HG03378 (cell line): ENCODE measurements at regions not wholly inside any gene's neighbourhood (a gene's known extent, or its start where the extent isn't known, plus 50 kb on each side); places are given as distances from the start of the nearest gene placed in this dataset.

ENCODE experiments used
- ATAC-seq: cut with Tn5 transposase; IDR thresholded peaks from one replicate; pipeline ENCODE4 v1.9.1; 2021; ENCODE audit warnings: mild to moderate bottlenecking, moderate library complexity; ENCODE audit not compliant: unreplicated experiment

DNA sequence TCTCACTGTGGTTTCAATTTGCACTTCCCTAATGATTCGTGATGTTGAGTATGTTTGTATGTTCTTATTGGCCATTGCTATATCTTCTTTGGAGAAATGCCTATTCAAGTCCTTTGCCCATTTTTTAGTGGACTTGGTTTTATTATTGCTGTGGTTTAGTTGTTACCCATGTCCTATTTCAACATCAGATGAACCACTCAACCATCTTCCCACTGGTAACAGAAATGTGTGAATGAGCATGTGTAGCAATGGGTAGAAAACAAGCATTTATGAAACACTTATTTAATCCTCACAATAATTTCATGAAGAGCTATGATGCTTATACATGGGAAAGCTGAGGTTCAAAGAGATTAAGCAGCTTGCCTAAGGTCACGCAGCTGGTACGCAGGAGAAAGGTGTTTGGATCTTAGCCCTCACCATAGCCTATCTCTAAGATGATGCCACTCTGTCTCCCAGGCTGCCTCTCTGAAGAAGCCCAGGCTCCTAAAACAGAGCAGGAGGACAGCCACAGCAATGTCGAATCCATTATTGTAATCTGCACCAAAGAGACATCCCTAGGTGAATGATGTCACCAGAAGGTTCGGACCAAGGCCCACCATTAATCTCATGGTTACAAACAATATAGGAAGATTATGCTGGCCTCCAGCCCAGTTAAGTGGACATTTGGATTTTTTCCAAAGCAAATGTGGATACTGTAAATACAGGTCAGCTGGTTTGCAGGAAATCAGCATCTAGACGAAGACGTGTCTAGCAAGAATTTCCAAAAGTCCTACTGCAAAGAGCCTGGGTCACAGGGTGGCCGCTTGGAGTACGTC, 447.6 kb upstream of the ZMIZ1 start:
- no peak for ATAC-seq

DNA sequence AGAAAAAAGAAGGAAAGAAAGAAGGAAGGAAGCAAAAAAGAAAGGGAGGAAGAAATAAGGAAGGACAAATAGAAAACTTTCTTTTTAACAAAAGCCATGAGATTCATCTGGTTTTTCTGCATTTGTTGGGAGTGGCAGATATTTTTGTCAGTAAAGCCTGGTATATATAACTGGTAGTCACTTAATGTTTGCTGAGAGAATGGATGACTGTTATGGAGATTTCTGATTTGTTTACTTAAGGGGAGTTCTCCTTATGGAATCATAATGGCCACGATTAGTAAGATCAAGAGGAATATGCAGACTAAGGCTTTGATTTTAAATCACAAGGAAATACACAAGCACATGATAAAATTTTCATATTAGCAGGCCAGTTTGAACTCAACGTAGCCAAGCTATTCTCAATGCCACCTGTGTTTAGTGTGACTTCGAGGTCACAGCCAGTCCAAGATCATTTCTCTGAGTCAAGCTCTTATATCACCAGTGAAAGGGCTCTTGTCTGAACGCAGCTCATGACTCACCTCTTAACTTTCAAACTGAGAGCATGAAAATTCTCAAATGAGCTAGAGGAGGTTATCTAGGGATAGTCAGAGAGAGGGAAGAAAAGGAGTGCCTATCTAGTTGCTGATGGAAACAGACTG, 445.1 kb upstream of the ZMIZ1 start:
- no peak for ATAC-seq

DNA sequence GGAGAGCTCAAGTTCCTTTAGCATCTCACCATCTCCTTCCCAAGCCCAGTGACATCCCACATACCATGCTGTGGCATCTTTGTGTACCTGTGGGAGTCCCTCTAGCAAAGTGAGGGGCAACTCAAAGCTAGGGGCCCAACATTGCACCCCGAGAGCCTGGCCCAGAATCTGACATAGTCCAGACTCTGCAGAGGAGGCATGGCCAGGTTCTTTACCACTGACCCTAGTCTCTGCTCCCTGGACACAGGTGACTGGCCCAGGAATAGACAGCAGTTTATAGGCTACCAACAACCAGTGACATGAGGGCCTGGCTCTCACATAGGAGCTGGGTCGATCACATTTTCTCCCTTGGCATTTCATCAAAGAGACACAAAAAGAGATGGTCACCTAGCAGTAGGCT, 444.0 kb upstream of the ZMIZ1 start:
- no peak for ATAC-seq

DNA sequence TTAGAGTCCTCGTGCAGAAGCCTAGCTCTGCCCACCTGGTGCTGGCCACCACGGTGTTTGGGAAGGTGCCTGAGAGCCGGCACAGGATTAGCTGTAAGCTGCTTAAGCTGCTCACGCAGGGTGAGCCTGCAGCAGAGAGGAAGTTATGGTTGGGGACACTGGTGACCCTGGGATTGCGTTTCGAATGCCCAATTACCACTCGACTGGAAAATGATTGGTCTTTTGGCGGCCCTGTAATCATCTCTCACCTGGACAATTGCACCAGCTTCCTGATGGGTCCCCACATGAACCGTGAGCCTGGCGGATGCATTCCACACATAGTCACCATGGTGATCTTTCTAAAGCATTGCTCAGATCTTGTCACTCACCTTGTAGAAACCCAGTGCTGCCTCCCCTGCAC, 442.3 kb upstream of the ZMIZ1 start:
- ATAC-seq, result no peak

DNA sequence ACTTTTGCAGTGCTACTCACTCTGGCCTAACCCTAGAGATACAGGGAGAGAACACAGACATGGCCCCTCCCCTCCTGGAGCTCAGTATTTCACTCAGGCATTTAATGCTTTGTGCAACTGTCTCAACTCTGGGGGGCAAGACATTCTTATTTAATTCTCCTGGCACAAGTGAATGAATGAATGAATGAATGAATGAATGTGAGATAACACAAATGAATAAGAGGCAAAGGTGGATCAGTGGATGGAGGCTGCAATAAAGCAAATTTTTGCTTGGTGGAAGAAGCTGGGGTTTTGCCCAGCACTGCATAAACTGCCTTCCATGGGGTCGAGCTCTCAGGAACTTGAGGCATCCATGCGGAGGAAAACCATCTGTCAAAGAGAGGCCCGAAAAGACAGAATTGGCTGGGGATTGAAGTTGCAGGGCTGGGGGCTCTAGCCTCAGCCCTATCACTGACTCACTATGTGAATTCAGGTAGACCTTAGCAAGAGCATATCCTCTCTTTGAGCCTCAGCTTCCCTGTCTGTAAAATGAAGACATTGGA, 441.4 kb upstream of the ZMIZ1 start:
- no peak for ATAC-seq

DNA sequence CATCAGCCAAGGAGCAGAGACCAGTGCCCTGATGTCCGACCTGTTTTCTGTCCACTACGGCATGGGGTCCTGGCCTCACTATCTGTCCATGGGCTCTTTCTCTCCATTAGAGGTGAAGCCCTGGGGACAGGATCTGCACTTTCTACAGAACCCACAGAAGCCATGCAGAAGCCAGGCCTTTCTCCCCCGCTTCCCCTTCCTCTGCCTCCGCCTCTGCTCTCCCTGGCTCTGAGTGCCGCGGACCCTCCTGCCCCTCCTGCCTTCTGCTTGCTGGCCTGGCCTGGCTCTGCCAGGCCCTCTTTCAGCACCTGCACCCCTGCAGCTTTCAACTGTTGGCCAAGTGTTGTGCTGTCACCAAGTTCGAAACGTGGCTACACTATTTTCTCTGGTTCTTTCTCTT, 439.8 kb upstream of the ZMIZ1 start:
- no peak for ATAC-seq

DNA sequence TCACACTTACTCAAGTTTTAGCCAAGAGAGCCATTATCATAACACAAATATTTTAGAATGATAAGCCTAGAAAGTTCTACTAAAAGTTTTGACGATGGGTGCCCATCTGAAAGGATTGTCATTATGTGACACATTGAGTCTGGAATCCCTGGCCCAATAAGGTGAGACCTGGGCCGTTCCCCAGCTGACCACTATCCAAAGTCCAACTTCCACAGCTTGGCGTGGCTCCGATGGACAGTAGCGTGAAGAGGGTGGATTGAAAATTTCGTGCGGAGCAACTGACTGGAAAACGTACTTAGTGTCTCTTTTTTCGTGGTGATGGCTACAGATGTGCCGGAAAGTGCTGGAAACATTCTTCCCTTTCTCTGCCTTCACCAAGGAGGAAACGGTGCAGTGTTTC, 439.0 kb upstream of the ZMIZ1 start:
- no peak for ATAC-seq

DNA sequence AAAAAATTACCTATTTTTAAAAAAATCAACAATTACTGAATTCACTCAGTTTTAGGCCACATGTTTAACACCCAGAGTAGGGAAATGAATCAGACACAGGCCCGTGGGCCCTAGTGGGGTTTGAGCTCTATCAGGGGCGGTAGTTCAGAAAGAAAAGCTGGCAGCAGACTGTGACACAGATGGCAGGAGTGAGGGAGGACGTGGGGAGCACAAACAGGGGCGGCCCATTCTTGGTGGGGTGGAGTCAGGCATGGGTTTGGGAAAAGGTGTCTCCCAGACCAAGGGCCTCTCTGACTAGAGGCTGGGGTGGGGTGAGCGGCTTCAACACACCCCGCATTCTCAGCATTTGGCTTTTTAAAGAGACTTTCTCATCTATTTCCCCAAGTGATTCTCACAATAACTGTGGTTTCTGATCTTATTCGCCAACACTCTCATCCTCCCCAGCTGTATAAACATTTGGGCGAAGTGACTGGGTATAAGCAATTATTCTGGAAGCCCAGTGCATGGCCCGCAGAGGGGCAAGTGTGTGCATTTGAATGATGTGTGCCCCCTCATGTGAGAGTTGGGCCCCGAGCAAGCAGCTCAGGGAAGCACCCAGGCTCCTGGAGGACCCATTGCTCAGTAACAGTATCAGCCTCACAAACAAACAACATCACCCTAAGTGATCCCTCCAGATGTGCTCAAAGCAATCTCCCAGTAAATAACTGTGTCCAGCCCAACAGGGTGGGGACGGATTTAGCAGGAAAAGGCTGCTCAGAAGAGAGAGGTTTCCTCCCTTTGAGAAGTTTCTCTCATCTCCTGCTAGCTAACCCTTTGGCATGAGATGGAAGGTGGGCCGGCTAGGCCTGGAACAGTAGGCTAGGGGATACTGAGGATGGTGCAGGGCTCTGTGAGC, 437.6 kb upstream of the ZMIZ1 start:
- ATAC-seq, result peak; percentile 55

DNA sequence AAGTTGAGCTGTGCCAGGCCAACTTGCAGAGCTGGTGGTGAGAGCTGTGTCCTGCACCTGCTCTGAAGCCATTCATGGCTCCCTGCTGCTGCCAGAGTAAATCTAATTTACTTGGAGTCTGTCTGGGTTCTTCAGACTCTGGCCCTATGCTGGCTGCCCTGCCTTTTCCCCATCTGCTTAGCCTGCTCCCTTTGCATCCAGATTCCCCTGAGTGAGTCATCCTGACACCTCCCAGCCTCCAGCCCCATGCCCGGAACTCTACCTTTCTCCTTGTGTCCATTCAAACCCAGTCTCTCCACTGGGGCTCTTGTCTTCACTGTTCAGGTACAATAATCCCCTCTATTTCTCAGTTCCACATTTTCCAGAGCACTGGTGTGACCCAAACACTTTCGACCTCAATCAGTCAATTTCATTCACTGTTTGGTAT, 434.4 kb upstream of the ZMIZ1 start:
- no peak for ATAC-seq

DNA sequence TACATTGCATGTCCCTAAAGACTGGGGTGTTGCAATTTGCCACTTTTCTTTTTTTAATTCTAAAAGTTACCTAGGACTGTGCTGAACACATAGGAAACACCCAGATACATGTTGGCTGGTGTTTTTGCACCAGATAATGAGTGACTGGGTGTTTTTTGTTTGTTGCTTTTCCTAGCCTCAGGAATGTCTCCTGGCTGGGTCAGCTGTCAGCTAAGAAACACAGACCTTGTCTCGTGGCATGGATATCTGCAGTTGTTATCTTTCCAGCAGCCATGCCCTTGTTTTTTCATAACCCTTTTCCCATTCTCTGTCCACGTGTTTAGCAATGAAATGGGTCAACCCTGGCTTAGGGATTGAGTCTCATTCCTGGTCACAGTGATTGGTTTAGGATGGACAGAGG, 433.9 kb upstream of the ZMIZ1 start:
- no peak for ATAC-seq

DNA sequence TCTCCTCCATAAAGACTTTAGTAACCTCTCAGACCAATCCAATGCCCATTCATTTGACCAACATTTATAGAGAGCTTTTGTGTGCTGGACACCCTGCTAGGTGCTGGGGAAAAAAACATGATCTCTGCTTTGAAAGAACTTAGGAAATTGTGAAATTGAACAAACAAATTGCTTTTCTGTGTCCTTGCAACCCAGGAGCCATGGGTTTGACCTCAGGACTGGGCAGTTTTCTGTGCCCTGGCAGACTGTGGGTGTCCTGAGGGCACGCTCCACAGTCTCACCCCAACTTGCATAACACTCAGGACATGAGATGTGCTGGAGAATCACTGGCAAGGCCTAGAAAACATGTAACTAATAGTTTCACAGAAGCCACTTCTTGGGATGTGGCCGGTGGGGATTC, 429.1 kb upstream of the ZMIZ1 start:
- no peak for ATAC-seq

DNA sequence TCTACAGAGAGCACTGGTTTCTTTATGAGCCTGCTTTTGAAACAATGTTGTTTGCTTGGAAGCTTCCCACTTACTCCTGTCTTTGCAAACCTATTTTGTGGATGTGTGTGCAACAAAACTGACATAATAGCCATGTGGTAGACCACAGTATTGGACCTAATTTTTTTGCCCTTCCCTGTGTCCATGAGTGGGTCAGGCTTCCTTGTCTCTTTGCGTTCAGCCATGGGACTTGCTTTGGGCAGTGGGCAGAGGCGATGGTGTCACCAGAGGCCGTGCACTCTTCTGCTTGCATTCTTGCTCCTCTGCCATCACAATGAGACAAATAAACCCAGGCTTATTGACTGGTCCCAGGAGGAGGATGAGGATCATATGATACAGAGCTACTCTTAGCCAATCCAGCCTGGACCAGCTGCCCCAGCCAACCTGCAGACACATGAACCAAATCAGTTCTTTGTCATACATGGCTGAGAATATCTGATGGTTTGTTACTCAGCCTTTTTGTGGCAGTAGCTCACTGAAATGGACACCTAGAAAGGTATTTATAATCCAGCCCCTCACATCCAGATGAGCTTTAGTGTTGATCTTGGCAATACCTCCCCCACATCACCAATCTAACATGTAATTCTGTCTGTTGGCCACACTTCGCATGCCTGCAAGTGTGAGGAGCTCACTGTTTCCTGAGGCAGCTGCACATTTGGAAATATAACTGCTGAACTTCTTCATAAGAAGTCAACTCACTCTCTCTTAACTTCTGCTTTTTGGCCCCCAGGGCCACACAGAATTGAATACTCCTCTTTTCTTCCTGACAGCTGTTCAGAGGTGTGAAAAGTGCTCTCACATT, 427.8 kb upstream of the ZMIZ1 start:
- ATAC-seq, result no peak

DNA sequence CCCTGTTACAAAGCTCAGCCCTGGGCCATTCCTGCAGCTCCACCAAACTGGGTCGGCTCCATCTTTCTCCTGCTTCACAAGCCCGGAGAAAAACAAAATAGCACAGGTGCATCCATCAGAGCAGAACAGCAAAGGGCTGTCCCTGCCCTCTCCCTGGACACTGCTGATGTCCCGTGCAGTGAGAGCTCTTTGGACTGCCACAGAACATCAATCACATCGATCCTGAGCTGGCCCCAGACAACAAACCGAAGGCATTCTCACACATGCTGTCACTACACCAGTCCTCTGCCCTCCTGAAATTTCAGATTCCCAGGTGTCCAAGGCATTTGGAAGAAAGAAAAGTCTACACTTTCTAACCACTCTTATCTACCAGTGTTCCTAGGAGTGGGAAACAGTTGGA, 427.1 kb upstream of the ZMIZ1 start:
- ATAC-seq, result no peak

DNA sequence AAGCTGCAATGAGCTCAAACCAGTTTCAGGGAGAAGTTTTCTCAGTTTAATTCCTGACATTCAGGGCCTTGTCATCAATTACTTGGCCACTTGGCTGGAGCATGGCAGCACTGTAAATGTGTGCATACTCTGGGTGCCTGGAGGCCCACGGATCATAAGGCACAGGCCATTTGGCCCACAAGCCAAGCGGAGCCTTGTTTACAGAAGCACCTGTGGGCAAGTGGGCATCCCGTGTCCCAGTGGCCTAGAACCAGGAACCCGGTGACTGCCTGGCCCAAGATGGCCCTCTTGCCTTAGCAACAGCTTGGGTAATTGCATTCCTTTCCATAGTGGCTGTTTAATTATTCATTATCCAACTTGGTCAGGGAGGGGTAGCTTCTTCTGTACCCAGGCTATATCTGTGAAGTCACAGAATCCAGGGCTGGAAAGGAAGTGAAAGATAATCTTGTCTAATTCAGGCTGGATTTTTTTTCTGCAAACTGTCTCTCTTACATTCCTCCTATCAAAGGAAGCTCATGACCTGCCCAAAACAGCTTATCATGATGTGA, 426.4 kb upstream of the ZMIZ1 start:
- ATAC-seq, result no peak

DNA sequence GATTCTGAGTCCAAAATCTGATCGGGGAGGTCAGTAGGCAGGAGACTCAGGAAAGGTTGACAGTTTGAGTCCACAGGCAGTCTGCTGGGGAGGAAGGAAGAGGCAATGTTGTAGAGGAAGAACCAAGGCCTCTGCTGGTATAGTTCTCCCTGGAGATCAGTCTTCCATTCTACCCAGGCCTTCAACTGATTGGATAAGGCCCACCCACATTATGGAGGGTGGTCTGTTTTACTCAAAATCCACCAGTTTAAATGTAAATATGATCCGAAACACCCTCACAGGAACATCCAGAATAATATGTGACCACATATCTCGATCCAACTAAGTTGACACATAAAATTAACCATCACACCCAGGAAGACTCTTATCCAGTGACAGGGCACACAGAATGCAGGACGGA, 425.3 kb upstream of the ZMIZ1 start:
- no peak for ATAC-seq

DNA sequence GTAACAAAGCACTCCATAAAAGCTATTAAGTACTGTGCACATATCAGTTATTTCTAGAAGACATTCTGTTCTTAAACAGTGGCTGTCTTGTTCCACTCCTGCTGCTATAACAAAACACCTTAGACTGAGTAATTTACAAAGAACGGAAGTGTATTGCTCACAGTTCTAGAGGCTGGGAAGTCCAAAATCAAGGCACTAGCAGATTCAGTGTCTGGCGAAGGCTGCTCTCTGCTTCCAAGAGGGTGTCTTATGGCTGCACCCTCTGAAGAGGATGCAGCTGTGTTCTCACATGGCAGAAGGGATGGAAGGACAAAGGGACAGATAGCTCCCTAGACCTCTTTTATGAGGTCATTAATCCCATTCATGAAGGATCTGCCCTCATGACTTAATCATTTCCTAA, 424.2 kb upstream of the ZMIZ1 start:
- ATAC-seq, result no peak

DNA sequence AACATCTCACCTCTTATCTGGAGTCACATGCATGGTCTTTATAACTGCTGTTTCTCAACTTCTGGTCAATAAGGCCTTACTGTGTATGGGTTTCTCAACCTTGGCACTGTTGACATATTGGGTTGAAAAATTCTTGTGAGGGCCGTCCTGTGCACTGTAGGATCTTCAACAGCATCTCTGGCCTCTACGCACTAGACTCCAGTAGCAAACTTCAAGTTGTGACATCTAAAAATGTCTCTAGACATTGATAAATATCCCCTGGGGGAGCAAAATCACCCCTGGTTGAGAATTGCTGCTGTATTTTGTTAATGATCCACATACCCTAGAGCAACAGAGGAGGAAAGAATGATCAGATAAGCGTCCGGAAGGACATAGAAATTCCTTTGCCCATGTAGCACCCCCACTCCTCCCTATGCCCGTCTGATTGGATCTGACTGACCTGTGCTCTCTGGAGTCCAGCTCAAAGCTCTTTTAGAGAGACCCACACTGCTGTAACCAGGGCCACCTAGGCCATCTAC, 423.5 kb upstream of the ZMIZ1 start:
- ATAC-seq, result no peak

DNA sequence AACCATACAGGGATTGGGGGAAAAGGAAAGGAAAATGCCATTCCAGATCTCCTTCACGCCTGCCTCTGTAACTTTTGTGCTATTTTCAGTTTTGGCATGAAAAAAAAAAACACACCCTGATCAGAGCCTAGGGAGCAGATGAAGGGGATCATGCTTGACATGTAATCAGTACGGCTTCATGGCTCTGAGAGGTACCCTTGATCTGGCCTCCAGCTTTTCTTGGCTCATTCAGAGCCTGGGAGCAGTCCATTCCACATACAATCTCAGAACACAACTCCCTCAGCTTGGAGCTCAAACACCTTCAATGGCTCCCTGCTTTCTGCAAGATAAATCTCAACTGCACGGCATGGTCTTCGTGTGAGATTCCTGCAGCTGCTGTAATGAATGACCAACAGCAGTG, 422.8 kb upstream of the ZMIZ1 start:
- no peak for ATAC-seq

DNA sequence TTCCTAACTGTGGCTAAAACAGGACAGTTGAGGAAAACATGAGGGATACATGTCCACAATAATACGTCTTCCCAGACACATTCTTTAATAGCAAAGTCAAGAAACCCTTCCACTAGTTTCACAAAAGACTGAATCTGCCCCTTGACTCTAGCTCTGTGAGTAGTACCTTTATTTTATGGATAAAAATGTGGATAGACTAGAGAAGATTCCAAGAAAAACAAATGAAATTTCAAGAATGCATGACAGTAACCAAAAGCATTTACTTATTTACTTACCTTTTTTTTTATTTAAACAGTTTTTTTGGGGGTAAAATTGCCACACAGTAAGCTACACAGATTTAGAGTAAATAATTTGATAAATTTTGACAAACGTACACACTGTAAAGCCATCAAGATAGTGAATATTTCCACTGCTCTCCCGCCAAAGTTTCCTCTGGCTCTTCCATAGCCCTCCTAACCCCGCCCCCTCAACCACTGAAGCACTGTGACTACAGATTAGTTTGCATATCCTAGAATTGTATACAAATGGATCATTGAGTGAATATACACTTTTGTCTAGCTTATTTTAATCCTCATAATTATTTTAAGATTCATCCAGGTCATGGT, 420.4 kb upstream of the ZMIZ1 start:
- no peak for ATAC-seq

DNA sequence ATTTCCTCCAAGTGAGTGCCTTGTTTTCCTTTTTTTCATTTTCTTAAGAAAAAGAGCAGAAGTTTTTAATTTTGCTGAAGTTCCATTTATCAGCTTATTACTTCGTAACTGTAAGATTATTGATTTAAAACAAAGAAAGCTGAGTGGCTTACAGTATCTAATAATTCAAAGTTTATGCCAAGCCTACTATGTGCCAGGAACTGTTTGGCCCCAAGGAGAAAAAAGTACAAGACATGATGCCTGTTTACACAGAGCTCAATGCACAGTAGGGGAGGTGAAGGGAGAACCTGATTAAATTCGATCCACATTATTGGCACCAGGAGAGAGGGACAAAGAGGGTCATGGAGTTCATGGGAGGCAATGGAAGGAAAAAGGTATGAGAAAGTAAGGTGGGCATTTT, 419.3 kb upstream of the ZMIZ1 start:
- ATAC-seq, result no peak
